Osteocyte (in vitro differentiated cells): ENCODE measurements at regions not wholly inside any gene's neighbourhood (a gene's known extent, or its start where the extent isn't known, plus 50 kb on each side); places are given as distances from the start of the nearest gene placed in this dataset.

Experiments used
- DNase-seq: peaks from one replicate; pipeline ENCODE4 v3.0.0; 2021; ENCODE audit warnings: mixed read lengths; ENCODE audit not compliant: unreplicated experiment; ENCODE audit errors: extremely low spot score
- H3K27ac Mint-ChIP-seq: one replicate; pipeline ENCODE4 v1.8.0; 2021; ENCODE audit warnings: mild to moderate bottlenecking, mixed read lengths; ENCODE audit not compliant: unreplicated experiment
- H3K27me3 Mint-ChIP-seq: one replicate; pipeline ENCODE4 v1.8.0; 2021; ENCODE audit warnings: mixed read lengths; ENCODE audit not compliant: unreplicated experiment
- H3K36me3 Mint-ChIP-seq: one replicate; pipeline ENCODE4 v1.8.0; 2021; ENCODE audit warnings: mixed read lengths; ENCODE audit not compliant: unreplicated experiment
- H3K4me1 Mint-ChIP-seq: one replicate; pipeline ENCODE4 v1.8.0; 2021; ENCODE audit warnings: mixed read lengths; ENCODE audit not compliant: unreplicated experiment
- H3K4me3 Mint-ChIP-seq: one replicate; pipeline ENCODE4 v1.8.0; 2021; ENCODE audit warnings: mild to moderate bottlenecking, moderate library complexity, mixed read lengths; ENCODE audit not compliant: unreplicated experiment
- H3K9me3 Mint-ChIP-seq: one replicate; pipeline ENCODE4 v1.8.0; 2021; ENCODE audit warnings: mixed read lengths; ENCODE audit not compliant: unreplicated experiment
- TF ChIP-seq, protein P1 (sequence below): fragments of 200-600 bp; sonication (generic); IDR thresholded peaks from 2 replicates; pipeline ENCODE4 v1.5.0; 2021; ENCODE audit warnings: antibody characterized with exemption, mild to moderate bottlenecking, moderate library complexity

- TF ChIP-seq, protein P1, sequence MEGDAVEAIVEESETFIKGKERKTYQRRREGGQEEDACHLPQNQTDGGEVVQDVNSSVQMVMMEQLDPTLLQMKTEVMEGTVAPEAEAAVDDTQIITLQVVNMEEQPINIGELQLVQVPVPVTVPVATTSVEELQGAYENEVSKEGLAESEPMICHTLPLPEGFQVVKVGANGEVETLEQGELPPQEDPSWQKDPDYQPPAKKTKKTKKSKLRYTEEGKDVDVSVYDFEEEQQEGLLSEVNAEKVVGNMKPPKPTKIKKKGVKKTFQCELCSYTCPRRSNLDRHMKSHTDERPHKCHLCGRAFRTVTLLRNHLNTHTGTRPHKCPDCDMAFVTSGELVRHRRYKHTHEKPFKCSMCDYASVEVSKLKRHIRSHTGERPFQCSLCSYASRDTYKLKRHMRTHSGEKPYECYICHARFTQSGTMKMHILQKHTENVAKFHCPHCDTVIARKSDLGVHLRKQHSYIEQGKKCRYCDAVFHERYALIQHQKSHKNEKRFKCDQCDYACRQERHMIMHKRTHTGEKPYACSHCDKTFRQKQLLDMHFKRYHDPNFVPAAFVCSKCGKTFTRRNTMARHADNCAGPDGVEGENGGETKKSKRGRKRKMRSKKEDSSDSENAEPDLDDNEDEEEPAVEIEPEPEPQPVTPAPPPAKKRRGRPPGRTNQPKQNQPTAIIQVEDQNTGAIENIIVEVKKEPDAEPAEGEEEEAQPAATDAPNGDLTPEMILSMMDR: no peak
- no peaks in the 10 kb centered on the region for H3K27me3 Mint-ChIP-seq
- no peak overlapping the region for H3K4me3 Mint-ChIP-seq
- peaks cover 19% of the 10 kb centered on the region for H3K9me3 Mint-ChIP-seq
- no peak overlapping the region for H3K27ac Mint-ChIP-seq
- no peaks in the 10 kb centered on the region for H3K4me1 Mint-ChIP-seq
- no peaks in the 10 kb centered on the region for H3K36me3 Mint-ChIP-seq
- DNase-seq: no peak
These were observed 573.5 kb downstream of the TBC1D22A start for GRCh38 chr22:47335958-47336357.

DNA sequence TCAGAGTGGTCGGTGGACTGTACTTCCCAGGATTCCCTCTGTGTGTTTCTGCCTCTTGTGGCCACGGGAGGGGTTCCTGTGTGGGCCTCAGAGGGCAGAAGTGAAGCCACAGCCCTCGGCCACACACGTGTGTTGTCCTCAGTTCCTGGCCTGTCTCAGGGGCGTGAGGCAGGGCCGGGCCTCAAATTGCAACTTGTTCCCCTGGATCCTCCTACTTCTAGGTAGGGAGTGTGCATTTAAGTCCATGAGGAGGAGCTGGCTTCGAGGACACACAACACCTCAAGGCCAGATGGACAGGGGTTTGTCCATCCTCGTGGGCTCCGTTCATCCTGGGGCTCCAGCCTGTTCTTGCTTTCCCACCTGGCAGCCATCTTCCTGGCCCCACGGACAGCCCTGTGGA, 573.0 kb downstream of the TBC1D22A start:
- DNase-seq: peak; percentile 59
- Mint-ChIP-seq H3K27me3 (no peaks in the 10 kb centered on the region), H3K27ac (no peak overlapping the region), H3K9me3 (peaks cover 19% of the 10 kb centered on the region), H3K36me3 (no peaks in the 10 kb centered on the region), H3K4me3 (no peak overlapping the region), H3K4me1 (no peaks in the 10 kb centered on the region)
- TF ChIP-seq, protein P1: no peak

GRCh38 chr22:47334601-47335000, 572.2 kb downstream of the TBC1D22A start:
- no peaks in the 10 kb centered on the region for H3K27me3 Mint-ChIP-seq
- H3K4me1 Mint-ChIP-seq: no peaks in the 10 kb centered on the region
- H3K4me3 Mint-ChIP-seq: no peak overlapping the region
- H3K36me3 Mint-ChIP-seq: no peaks in the 10 kb centered on the region
- TF ChIP-seq, protein P1: no peak
- H3K9me3 Mint-ChIP-seq: peaks cover 22% of the 10 kb centered on the region
- H3K27ac Mint-ChIP-seq: no peak overlapping the region
- DNase-seq: peak; percentile 53

GRCh38 chr22:47333625-47334024, 571.2 kb downstream of the TBC1D22A start:
- peaks cover 30% of the 10 kb centered on the region for H3K9me3 Mint-ChIP-seq
- no peaks in the 10 kb centered on the region for H3K4me1 Mint-ChIP-seq
- peak; percentile 30 for DNase-seq

DNA sequence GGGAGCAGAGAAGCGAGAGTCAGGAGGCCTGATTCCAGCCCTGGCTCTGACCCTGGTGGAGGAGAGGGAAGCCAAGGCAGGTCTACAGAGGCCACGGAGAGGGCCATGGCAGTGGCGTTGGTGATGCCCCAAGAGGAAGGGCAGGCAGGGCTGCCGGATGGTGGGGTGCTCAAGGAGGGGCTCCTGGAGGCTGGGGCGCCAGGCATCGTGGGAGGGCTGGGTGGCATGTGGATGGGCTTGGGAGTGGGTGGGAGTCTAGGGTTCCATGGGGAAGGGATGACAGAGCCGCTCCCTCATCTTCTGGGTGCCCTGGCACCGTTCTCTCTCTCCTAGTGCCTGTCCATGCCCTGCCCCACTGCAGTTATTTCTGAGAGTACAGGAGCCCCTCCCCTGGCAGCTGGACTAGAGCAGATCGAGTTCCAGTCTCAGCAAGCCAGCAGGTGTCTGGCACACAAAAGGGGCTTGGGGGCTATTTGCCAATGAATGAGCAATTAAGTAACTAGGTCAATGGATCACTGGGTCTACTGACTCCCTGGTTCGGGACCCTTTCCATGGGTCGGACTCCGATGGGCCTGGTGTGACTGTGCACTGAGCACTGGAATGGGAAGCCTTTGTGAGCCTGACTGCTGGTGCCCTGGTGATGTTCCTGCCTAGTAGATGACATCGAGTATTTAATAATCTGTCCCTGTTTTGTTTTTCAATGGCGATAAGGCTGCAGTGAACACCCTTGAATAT, 570.0 kb downstream of the TBC1D22A start:
- Mint-ChIP-seq H3K4me1 (no peaks in the 10 kb centered on the region), H3K9me3 (peaks cover 32% of the 10 kb centered on the region), H3K4me3 (no peak overlapping the region), H3K27ac (no peak overlapping the region), H3K27me3 (no peaks in the 10 kb centered on the region), H3K36me3 (no peaks in the 10 kb centered on the region)
- DNase-seq: peak; percentile 80
- TF ChIP-seq, protein P1: no peak

More at GRCh38 chr22:47333625-47334024, 571.2 kb downstream of the TBC1D22A start:
- H3K27me3 Mint-ChIP-seq: no peaks in the 10 kb centered on the region
- TF ChIP-seq, protein P1: no peak
- H3K4me3 Mint-ChIP-seq: no peak overlapping the region
- no peak overlapping the region for H3K27ac Mint-ChIP-seq
- no peaks in the 10 kb centered on the region for H3K36me3 Mint-ChIP-seq
